ENCODE measurements at regions not wholly inside any gene's neighbourhood (a gene's known extent, or its start where the extent isn't known, plus 50 kb on each side); places are given as distances from the start of the nearest gene placed in this dataset.

DNA sequence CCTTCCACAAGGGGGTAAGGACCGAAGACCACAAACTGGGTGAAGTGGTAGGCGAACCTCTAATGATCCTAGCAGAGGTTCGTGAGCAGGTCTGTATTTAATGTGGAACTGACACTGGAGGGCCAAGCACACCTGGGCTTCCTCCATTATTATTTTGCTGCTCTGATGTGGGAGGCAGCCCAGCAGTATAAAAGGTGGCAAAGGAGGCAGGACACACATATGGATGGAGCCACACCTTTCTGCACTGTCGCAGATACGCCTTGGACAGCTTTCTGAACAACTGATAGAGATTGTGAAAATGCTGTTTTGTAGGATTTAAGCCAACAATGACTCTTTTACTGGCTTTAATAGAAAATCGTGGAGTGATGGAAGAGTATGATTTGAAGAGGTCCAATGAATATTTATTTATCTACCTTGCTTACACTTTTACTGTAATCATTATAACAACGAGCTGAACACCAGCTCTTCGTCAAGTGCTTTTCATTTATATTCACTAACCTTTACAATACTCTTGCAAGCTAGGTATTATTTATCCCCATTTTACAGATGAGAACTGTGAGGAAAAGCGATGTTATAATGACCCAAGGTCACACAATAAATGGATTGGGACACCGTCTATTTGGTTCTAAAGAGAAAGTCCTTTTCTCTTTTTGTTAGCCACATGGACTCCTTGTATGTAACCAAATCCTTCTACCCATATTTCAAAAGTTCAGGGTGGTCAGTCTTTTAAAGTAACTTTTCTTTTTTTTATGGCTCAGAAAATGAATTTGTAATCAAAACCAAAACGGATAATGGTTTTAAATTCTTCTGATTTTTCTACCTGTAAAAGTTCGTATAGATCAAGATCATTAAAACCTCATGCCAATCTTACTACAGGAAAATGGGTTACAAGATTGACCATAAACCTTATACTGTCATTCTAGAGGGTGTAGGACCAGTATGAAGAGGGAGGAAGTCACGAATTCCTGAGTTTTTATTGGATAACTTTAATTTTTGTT lies 116.9 kb downstream of the UTRN start:
- Histone ChIP-seq H3K56ac (replicated peaks; ENCODE audit: insufficient read length, low read depth, low read length) (no peak overlapping the region), H4K91ac (replicated peaks; ENCODE audit: insufficient read length, low read length) (no peak overlapping the region), H4K8ac (ENCODE audit: extremely low read depth, insufficient read depth, low read length) (peak overlapping the region; percentile 62; the same call in 1 of the 2 replicates), H4K5ac (ENCODE audit: insufficient read length, low read depth, low read length) (no peak overlapping the region), H3K14ac (ENCODE audit: insufficient read length) (no peak overlapping the region), H2AK5ac (ENCODE audit: low read depth, low read length) (no peak overlapping the region), H3K4me3 (ENCODE audit: extremely low read depth in 1 of 4, insufficient read depth in 2 of 4, low read depth in 3 of 4, low read length in 4 of 4) (no peak overlapping the region), H3K9ac (replicated peaks in 1 of 4; ENCODE audit: extremely low read depth in 1 of 4, low read depth in 3 of 4, low read length in 3 of 4) (no peak overlapping the region), H2BK120ac (replicated peaks; ENCODE audit: low read depth, low read length) (no peak overlapping the region), H3K9me3 (ENCODE audit: insufficient read depth in 2 of 2, low read depth in 1 of 2, low read length in 1 of 2) (peaks cover 4 to 7% of the 10 kb centered on the region in 2 experiments; a peak in 2 of 4 replicates), H3K4me2 (ENCODE audit: insufficient read depth in 1 of 2, low read depth in 2 of 2, low read length in 2 of 2) (no peak overlapping the region), H2BK12ac (ENCODE audit: low read depth, low read length) (no peak overlapping the region), H3K27ac (ENCODE audit: low read depth, low read length) (no peak overlapping the region), H2BK15ac (ENCODE audit: low read length) (no peak overlapping the region), H3K79me2 (ENCODE audit: control insufficient read depth in 1 of 2, insufficient read depth in 2 of 2, low read length in 2 of 2) (peaks cover 0 to 12% of the 10 kb centered on the region in 2 experiments; a peak in 1 of 4 replicates), H3K4ac (replicated peaks; ENCODE audit: insufficient read length, low read depth, low read length) (no peak overlapping the region), H3K18ac (ENCODE audit: extremely low read depth, low read length) (no peak overlapping the region), H3K36me3 (ENCODE audit: control insufficient read depth in 2 of 4, insufficient read depth in 4 of 4, low read length in 3 of 4) (peaks cover 0 to 3% (median 0%) of the 10 kb centered on the region in 4 experiments; a peak in 1 of 8 replicates), H4K20me1 (replicated peaks in 1 of 2; ENCODE audit: control insufficient read depth in 1 of 2, insufficient read depth in 2 of 2, low read length in 2 of 2) (no peaks in the 10 kb centered on the region), H3K4me1 (replicated peaks in 1 of 4; ENCODE audit: control insufficient read depth in 3 of 4, insufficient read depth in 4 of 4, low read length in 3 of 4) (peaks cover 0 to 2% (median 0%) of the 10 kb centered on the region in 4 experiments; a peak in 1 of 7 replicates), H3K27me3 (replicated peaks in 1 of 4; ENCODE audit: control insufficient read depth in 3 of 4, extremely low read depth in 1 of 4, insufficient read depth in 3 of 4, low read length in 3 of 4) (no peaks in the 10 kb centered on the region), H2AFZ (ENCODE audit: low read length) (no peak overlapping the region), H2BK5ac (ENCODE audit: low read depth, low read length) (no peak overlapping the region), H3K23ac (ENCODE audit: insufficient read length) (no peak overlapping the region), H3K79me1 (ENCODE audit: low read depth, low read length) (0 out of 2 replicates have a peak, but pooled peaks cover 3% of the 10 kb centered on the region), H3K23me2 (ENCODE audit: low read depth, low read length) (no peaks in the 10 kb centered on the region), H2BK20ac (ENCODE audit: low read length) (no peak overlapping the region)
- no peak for TF ChIP-seq CEBPB (IDR thresholded peaks at IDR 0.05; ENCODE audit: low read depth, low read length)
- no peak for TF ChIP-seq SRF (IDR thresholded peaks at IDR 0.05; ENCODE audit: low read depth, low read length)
- no peak for TF ChIP-seq GABPA (IDR thresholded peaks at IDR 0.05; ENCODE audit: borderline replicate concordance, insufficient read depth, low read length)
- no peak for FAIRE-seq
- POLR2A ChIA-PET (ENCODE audit: partially characterized antibody), result no interaction called here
- CTCF ChIA-PET (ENCODE audit: partially characterized antibody), result interaction anchor here (1.2 kb wide), 1 partner anchor 14 kb away, joined by 3 read pairs; no protein-coding TSS in a partner anchor
- 93% methylated on average over 13 of the region's 13 CpGs; no CpG with 5 or more reads in 1 of the 2 experiments for WGBS, 2 experiments (ENCODE audit: extremely low coverage in 1 of 2, insufficient coverage in 1 of 2, insufficient read length in 1 of 2, insufficient replicate concordance in 2 of 2, low coverage in 1 of 2, low lambda C conversion rate in 2 of 2, missing lambda C conversion rate in 1 of 2)
- no peak for DNase-seq (ENCODE audit: low read depth in 1 of 2, low spot score in 2 of 2)

Measured in H1 (cell line).